B cell (primary cell): ENCODE measurements at regions not wholly inside any gene's neighbourhood (a gene's known extent, or its start where the extent isn't known, plus 50 kb on each side); places are given as distances from the start of the nearest gene placed in this dataset.

Source experiments
- EZH2 ChIP-seq: IDR thresholded peaks from 2 replicates; pipeline ENCODE4 v1.6.1; 2012; ENCODE audit warnings: borderline replicate concordance, low read depth, mild to moderate bottlenecking, moderate library complexity, low read length; ENCODE audit not compliant: insufficient read depth, poor library complexity, severe bottlenecking
- TF ChIP-seq, protein P1 (sequence below): fragments of 200-600 bp; IDR thresholded peaks from one replicate; pipeline ENCODE4 v1.8.0; 2022; ENCODE audit warnings: antibody characterized with exemption, mild to moderate bottlenecking

DNA sequence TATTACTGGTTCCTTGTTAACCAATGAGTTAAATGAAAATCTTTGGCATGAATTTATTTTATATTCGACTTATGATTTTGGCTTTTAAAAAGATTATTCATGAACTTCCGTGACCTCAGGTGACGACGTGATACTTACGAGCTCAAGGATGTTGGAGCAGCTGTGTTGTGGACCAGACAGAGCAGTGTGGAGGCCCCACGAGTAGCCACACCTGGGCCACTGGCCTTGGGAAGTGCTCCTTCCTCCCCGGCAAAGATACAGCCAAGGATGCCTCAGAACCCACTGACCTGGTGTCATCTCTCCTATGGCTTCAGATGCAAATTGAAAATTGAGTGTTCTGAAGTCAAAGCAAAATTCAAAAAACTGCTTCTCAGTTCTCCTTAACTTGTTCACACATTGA is 147.5 kb upstream of the PPP2R2D start:
- TF ChIP-seq EZH2 = no peak
- TF ChIP-seq, protein P1, sequence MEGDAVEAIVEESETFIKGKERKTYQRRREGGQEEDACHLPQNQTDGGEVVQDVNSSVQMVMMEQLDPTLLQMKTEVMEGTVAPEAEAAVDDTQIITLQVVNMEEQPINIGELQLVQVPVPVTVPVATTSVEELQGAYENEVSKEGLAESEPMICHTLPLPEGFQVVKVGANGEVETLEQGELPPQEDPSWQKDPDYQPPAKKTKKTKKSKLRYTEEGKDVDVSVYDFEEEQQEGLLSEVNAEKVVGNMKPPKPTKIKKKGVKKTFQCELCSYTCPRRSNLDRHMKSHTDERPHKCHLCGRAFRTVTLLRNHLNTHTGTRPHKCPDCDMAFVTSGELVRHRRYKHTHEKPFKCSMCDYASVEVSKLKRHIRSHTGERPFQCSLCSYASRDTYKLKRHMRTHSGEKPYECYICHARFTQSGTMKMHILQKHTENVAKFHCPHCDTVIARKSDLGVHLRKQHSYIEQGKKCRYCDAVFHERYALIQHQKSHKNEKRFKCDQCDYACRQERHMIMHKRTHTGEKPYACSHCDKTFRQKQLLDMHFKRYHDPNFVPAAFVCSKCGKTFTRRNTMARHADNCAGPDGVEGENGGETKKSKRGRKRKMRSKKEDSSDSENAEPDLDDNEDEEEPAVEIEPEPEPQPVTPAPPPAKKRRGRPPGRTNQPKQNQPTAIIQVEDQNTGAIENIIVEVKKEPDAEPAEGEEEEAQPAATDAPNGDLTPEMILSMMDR = no peak
